SU-DHL-6 (cell line): ENCODE measurements at regions not wholly inside any gene's neighbourhood (a gene's known extent, or its start where the extent isn't known, plus 50 kb on each side); places are given as distances from the start of the nearest gene placed in this dataset.

ENCODE experiments used
- H2AFZ ChIP-seq: fragments of 200-600 bp; sonication (generic); 2 replicates; pipeline ENCODE4 v1.6.1; 2014; ENCODE audit warnings: low read depth, mild to moderate bottlenecking, moderate library complexity, mixed read lengths, antibody characterized with exemption, low read length; ENCODE audit not compliant: severe bottlenecking
- H3F3A ChIP-seq: fragments of 200-600 bp; shearing (Covaris generic); 2 replicates; pipeline ENCODE4 v1.6.0; 2016; ENCODE audit warnings: antibody characterized with exemption, mild to moderate bottlenecking; ENCODE audit not compliant: insufficient read depth
- H3K27ac ChIP-seq: fragments of 200-600 bp; sonication (generic); 2 replicates; pipeline ENCODE4 v1.5.1; 2016; ENCODE audit warnings: low read depth, mild to moderate bottlenecking, low read length, moderate library complexity, mixed read lengths
- H3K27me3 ChIP-seq: fragments of 200-600 bp; sonication (generic), shearing (Covaris generic); 2 replicates; pipeline ENCODE4 v1.6.0; 2014; ENCODE audit warnings: mild to moderate bottlenecking, low read length
- H3K36me3 ChIP-seq: fragments of 200-600 bp; sonication (generic); 2 replicates; pipeline ENCODE4 v1.6.1; 2014; ENCODE audit warnings: mild to moderate bottlenecking, low read length, mixed read lengths
- H3K4me2 ChIP-seq: fragments of 300-600, 200-600 bp; shearing (Covaris generic), sonication (generic); 2 replicates; pipeline ENCODE4 v1.6.0; 2014; ENCODE audit warnings: low read length, low read depth, mild to moderate bottlenecking; ENCODE audit not compliant: poor library complexity, severe bottlenecking
- H3K4me3 ChIP-seq: fragments of 200-600 bp; sonication (generic); 2 replicates; pipeline ENCODE4 v1.5.1; 2014; ENCODE audit warnings: antibody characterized with exemption, low read length, mild to moderate bottlenecking, mixed read lengths; ENCODE audit not compliant: insufficient read depth, poor library complexity, severe bottlenecking
- H3K79me2 ChIP-seq: fragments of 200-600 bp; sonication (generic); 2 replicates; pipeline ENCODE4 v1.6.1; 2014; ENCODE audit warnings: mild to moderate bottlenecking, low read length, moderate library complexity; ENCODE audit not compliant: insufficient read depth
- H3K9ac ChIP-seq: fragments of 200-600 bp; sonication (generic); 2 replicates; pipeline ENCODE4 v1.7.0; 2014; ENCODE audit warnings: mild to moderate bottlenecking, low read length
- H3K9me2 ChIP-seq: fragments of 200-600 bp; sonication (generic); replicated peaks from 2 replicates; pipeline ENCODE4 v1.6.1; 2014; ENCODE audit warnings: low read length; ENCODE audit not compliant: insufficient read depth
- H3K9me3 ChIP-seq: fragments of 200-600 bp; sonication (generic); 2 replicates; pipeline ENCODE4 v1.6.1; 2014; ENCODE audit warnings: low read length, mixed read lengths; ENCODE audit not compliant: insufficient read depth
- H4K20me1 ChIP-seq: fragments of 200-600 bp; sonication (generic); 2 replicates; pipeline ENCODE4 v1.6.1; 2014; ENCODE audit warnings: low read depth, mild to moderate bottlenecking, antibody characterized with exemption, low read length, moderate library complexity, mixed read lengths
- EZH2phosphoT487 ChIP-seq: fragments of 200-600 bp; sonication (generic), shearing (Covaris generic); conservative IDR thresholded peaks from 2 replicates; pipeline ENCODE4 v1.6.1; 2018; ENCODE audit warnings: mild to moderate bottlenecking, antibody characterized with exemption, low read length, moderate library complexity, mixed read lengths
- TF ChIP-seq, protein P1 (sequence below): fragments of 200-600 bp; sonication (generic); IDR thresholded peaks from one replicate; pipeline ENCODE4 v1.5.1; 2017; ENCODE audit warnings: antibody characterized with exemption, mild to moderate bottlenecking, low read length, moderate library complexity; ENCODE audit not compliant: insufficient read depth, poor library complexity, severe bottlenecking

GRCh38 chr11:19570889-19571288 is 141.7 kb upstream of the NAV2 start:
- Histone ChIP-seq H3K4me3 (no peak overlapping the region), H3K36me3 (no peaks in the 10 kb centered on the region), H3K9me3 (no peaks in the 10 kb centered on the region), H3K27me3 (0 out of 2 replicates have a peak, but pooled peaks cover 2% of the 10 kb centered on the region), H3K9ac (no peak overlapping the region), H3K27ac (no peak overlapping the region), H2AFZ (no peak overlapping the region), H4K20me1 (no peaks in the 10 kb centered on the region), H3K4me2 (no peak overlapping the region), H3K9me2 (no peaks in the 10 kb centered on the region), H3F3A (no peaks in the 10 kb centered on the region), H3K79me2 (no peaks in the 10 kb centered on the region)
- no peak for TF ChIP-seq EZH2phosphoT487
- TF ChIP-seq, protein P1, sequence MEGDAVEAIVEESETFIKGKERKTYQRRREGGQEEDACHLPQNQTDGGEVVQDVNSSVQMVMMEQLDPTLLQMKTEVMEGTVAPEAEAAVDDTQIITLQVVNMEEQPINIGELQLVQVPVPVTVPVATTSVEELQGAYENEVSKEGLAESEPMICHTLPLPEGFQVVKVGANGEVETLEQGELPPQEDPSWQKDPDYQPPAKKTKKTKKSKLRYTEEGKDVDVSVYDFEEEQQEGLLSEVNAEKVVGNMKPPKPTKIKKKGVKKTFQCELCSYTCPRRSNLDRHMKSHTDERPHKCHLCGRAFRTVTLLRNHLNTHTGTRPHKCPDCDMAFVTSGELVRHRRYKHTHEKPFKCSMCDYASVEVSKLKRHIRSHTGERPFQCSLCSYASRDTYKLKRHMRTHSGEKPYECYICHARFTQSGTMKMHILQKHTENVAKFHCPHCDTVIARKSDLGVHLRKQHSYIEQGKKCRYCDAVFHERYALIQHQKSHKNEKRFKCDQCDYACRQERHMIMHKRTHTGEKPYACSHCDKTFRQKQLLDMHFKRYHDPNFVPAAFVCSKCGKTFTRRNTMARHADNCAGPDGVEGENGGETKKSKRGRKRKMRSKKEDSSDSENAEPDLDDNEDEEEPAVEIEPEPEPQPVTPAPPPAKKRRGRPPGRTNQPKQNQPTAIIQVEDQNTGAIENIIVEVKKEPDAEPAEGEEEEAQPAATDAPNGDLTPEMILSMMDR: no peak

GRCh38 chr11:19567996-19568395 is 144.6 kb upstream of the NAV2 start:
- Histone ChIP-seq H3K9me2 (no peaks in the 10 kb centered on the region), H3K9me3 (no peaks in the 10 kb centered on the region), H3K4me3 (no peak overlapping the region), H3K79me2 (no peaks in the 10 kb centered on the region), H3F3A (no peaks in the 10 kb centered on the region), H3K27ac (no peak overlapping the region), H3K9ac (no peak overlapping the region), H3K27me3 (0 out of 2 replicates have a peak, but pooled peaks cover 2% of the 10 kb centered on the region), H3K4me2 (no peak overlapping the region), H2AFZ (no peak overlapping the region), H4K20me1 (no peaks in the 10 kb centered on the region), H3K36me3 (no peaks in the 10 kb centered on the region)
- TF ChIP-seq EZH2phosphoT487: no peak
- TF ChIP-seq, protein P1: no peak

DNA sequence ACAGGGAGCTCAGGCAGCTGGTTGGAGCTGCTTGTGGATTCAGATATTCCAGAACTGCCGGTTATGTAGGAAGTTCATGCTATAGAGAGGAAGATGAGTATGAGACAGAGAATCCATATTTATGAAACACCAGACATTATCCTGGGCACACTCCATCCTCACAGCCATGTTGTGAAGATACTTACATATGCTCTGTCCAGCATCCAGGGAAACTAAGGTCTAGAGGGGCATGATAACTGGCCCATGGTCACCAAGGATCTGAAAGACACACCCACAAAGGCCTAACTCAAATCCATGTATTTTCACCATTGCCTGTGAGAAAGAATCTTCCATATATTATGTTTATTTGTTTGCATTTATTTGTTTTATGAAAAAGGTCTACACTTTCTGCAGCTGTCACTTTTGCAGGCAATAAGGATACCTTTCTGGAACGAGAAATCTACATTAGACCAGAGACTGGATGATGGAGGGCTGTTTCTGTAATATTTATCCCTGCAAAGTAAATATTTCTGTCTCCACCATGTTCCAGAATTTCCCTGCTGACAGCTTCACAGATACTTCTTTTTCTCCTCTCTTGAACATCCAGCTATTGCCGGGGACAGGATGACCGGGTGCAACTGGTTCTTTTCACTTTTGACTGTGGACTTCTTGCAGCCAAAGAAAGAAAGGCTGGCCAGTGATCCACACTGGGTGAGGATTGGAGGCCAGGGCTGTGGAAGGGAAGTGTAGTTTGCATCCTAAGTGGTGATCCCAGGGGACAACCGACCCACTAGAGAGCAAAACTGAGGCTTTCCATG is 145.9 kb upstream of the NAV2 start:
- Histone ChIP-seq H3K27ac (no peak overlapping the region), H3K4me3 (no peak overlapping the region), H4K20me1 (no peaks in the 10 kb centered on the region)

More for the DNA sequence above, 145.9 kb upstream of the NAV2 start:
- no peaks in the 10 kb centered on the region for H3K36me3 ChIP-seq
- no peak overlapping the region for H3K9ac ChIP-seq
- H2AFZ ChIP-seq: no peak overlapping the region
- H3K9me2 ChIP-seq: no peaks in the 10 kb centered on the region
- no peaks in the 10 kb centered on the region for H3F3A ChIP-seq
- no peaks in the 10 kb centered on the region for H3K9me3 ChIP-seq
- TF ChIP-seq, protein P1: no peak
- TF ChIP-seq EZH2phosphoT487: no peak
- no peaks in the 10 kb centered on the region for H3K27me3 ChIP-seq
- no peaks in the 10 kb centered on the region for H3K79me2 ChIP-seq
- H3K4me2 ChIP-seq: no peak overlapping the region
